GM23338 (cell line): ENCODE measurements at regions not wholly inside any gene's neighbourhood (a gene's known extent, or its start where the extent isn't known, plus 50 kb on each side); places are given as distances from the start of the nearest gene placed in this dataset.

Experiments used
- CREB1 ChIP-seq: fragments of 250-450 bp; sonication (Bioruptor Pico); IDR thresholded peaks from 2 replicates; pipeline ENCODE4 v1.5.0; 2020; ENCODE audit warnings: low read depth, mild to moderate bottlenecking, moderate library complexity
- CTCF ChIP-seq, 2 experiments: fragments of 200-600 bp in 1 of 2; sonication (generic) in 1 of 2; conservative IDR thresholded peaks; 2 replicates each; pipeline versions ENCODE4 v1.5.1 to v1.6.1; 2016 to 2017; ENCODE audit warnings: antibody characterized with exemption in 2 of 2, low read depth in 2 of 2, mild to moderate bottlenecking in 2 of 2, moderate library complexity in 1 of 2
- ETS1 ChIP-seq: IDR thresholded peaks from 2 replicates; pipeline ENCODE4 v1.6.1; 2016; ENCODE audit warnings: antibody characterized with exemption
- EZH2 ChIP-seq: fragments of 200-600 bp; sonication (generic); IDR thresholded peaks from one replicate; pipeline ENCODE4 v1.8.0; 2017; ENCODE audit warnings: antibody characterized with exemption, mild to moderate bottlenecking, low read depth; ENCODE audit not compliant: unreplicated experiment
- EZH2phosphoT487 ChIP-seq: fragments of 200-600 bp; sonication (generic); IDR thresholded peaks from one replicate; pipeline ENCODE4 v1.8.1; 2018; ENCODE audit warnings: antibody characterized with exemption; ENCODE audit not compliant: unreplicated experiment
- JUNB ChIP-seq: IDR thresholded peaks from one replicate; pipeline ENCODE4 v1.6.1; 2016; ENCODE audit warnings: antibody characterized with exemption; ENCODE audit not compliant: unreplicated experiment
- POLR2AphosphoS5 ChIP-seq: IDR thresholded peaks from 2 replicates; pipeline ENCODE4 v1.6.1; 2016; ENCODE audit warnings: antibody characterized with exemption, low read depth
- REST ChIP-seq: IDR thresholded peaks from one replicate; pipeline ENCODE4 v1.6.1; 2018; ENCODE audit warnings: antibody characterized with exemption; ENCODE audit not compliant: unreplicated experiment
- STAT1 ChIP-seq: IDR thresholded peaks from one replicate; pipeline ENCODE4 v1.6.1; 2016; ENCODE audit warnings: antibody characterized with exemption; ENCODE audit not compliant: unreplicated experiment
- ZNF114 ChIP-seq: fragments of 250-450 bp; sonication (Bioruptor Pico); IDR thresholded peaks from 2 replicates; pipeline ENCODE4 v1.5.0; 2020; ENCODE audit warnings: mild to moderate bottlenecking, moderate library complexity
- ZNF331 ChIP-seq: fragments of 250-450 bp; sonication (Bioruptor Pico); IDR thresholded peaks from 2 replicates; pipeline ENCODE4 v1.5.0; 2020; ENCODE audit warnings: low read depth, mild to moderate bottlenecking, moderate library complexity
- ZNF462 ChIP-seq: fragments of 250-450 bp; sonication (Bioruptor Pico); IDR thresholded peaks from 2 replicates; pipeline ENCODE4 v1.5.0; 2020; ENCODE audit warnings: mild to moderate bottlenecking, moderate library complexity

GRCh38 chr1:101388904-101389546 lies 152.2 kb downstream of the S1PR1 start:
- TF ChIP-seq POLR2AphosphoS5 (no peak), CTCF (conservative IDR thresholded peaks at IDR 0.05; ENCODE audit: low read depth in 2 of 2) (no peak), EZH2phosphoT487 (no peak), EZH2 (no peak), REST (no peak), CREB1 (CRISPR knock-in tag) (no peak), ZNF462 (CRISPR knock-in tag) (no peak), ZNF114 (no peak), STAT1 (no peak), ETS1 (no peak), ZNF331 (CRISPR knock-in tag) (no peak), JUNB (no peak)
